ENCODE measurements at regions not wholly inside any gene's neighbourhood (a gene's known extent, or its start where the extent isn't known, plus 50 kb on each side); places are given as distances from the start of the nearest gene placed in this dataset.
A peak's percentile ranks its signal among the peaks of the same experiment; 100 is the strongest.
"Not testable (repeated sequence)": the region's sequence is repeated elsewhere in the genome, so short reads cannot be mapped to it uniquely, and the experiment has no call there.

- no peaks in the 10 kb centered on the region for H3K27me3 Mint-ChIP-seq (ENCODE audit: insufficient read depth, unreplicated experiment)
- intact Hi-C loops (cut with micrococcal nuclease): no loop called here
These were observed 110.5 kb upstream of the CLEC14A start for GRCh38 chr14:38366374-38366773.

GRCh38 chr14:38363217-38363616 lies 107.3 kb upstream of the CLEC14A start:
- ChIA-PET POLR2A (no interaction called here), CTCF (no interaction called here)
- H3K27me3 Mint-ChIP-seq (ENCODE audit: insufficient read depth, unreplicated experiment): no peaks in the 10 kb centered on the region
- no peak for DNase-seq (ENCODE audit: unreplicated experiment)
- no peak overlapping the region for H3K27ac Mint-ChIP-seq (ENCODE audit: low read depth, unreplicated experiment)
- H3K4me3 Mint-ChIP-seq (ENCODE audit: unreplicated experiment): no peak overlapping the region
- TF ChIP-seq CTCF (IDR thresholded peaks at IDR 0.05; ENCODE audit: unreplicated experiment): no peak
- peaks cover 7% of the 10 kb centered on the region for H3K9me3 Mint-ChIP-seq (ENCODE audit: unreplicated experiment)
- no TSS peak for BruUV-seq (replicated peaks)
- H3K36me3 Mint-ChIP-seq (ENCODE audit: insufficient read depth, unreplicated experiment): peaks cover 6% of the 10 kb centered on the region
- intact Hi-C loops (cut with micrococcal nuclease): no loop called here
- peaks cover 15% of the 10 kb centered on the region for H3K4me1 Mint-ChIP-seq (ENCODE audit: insufficient read depth, unreplicated experiment)

More at GRCh38 chr14:38366374-38366773, 110.5 kb upstream of the CLEC14A start:
- H3K4me1 Mint-ChIP-seq (ENCODE audit: insufficient read depth, unreplicated experiment): peaks cover 5% of the 10 kb centered on the region
- H3K27ac Mint-ChIP-seq (ENCODE audit: low read depth, unreplicated experiment): no peak overlapping the region
- ChIA-PET POLR2A (interaction anchor here (0.6 kb wide), 1 partner anchor 16 kb away, joined by 4 read pairs; no protein-coding TSS in a partner anchor), CTCF (interaction anchor here (1.0 kb wide), 1 partner anchor 51 kb away, joined by 4 read pairs; no protein-coding TSS in a partner anchor)
- no peak overlapping the region for H3K4me3 Mint-ChIP-seq (ENCODE audit: unreplicated experiment)
- TF ChIP-seq CTCF (IDR thresholded peaks at IDR 0.05; ENCODE audit: unreplicated experiment): no peak
- H3K9me3 Mint-ChIP-seq (ENCODE audit: unreplicated experiment): no peaks in the 10 kb centered on the region
- DNase-seq (ENCODE audit: unreplicated experiment): no peak
- H3K36me3 Mint-ChIP-seq (ENCODE audit: insufficient read depth, unreplicated experiment): peaks cover 6% of the 10 kb centered on the region
- BruUV-seq (replicated peaks): no TSS peak

- no TSS peak for BruUV-seq (replicated peaks)
- Mint-ChIP-seq H3K36me3 (ENCODE audit: insufficient read depth, unreplicated experiment) (peaks cover 6% of the 10 kb centered on the region), H3K27me3 (ENCODE audit: insufficient read depth, unreplicated experiment) (no peaks in the 10 kb centered on the region), H3K4me1 (ENCODE audit: insufficient read depth, unreplicated experiment) (peaks cover 20% of the 10 kb centered on the region), H3K9me3 (ENCODE audit: unreplicated experiment) (peaks cover 23% of the 10 kb centered on the region), H3K27ac (ENCODE audit: low read depth, unreplicated experiment) (peak overlapping the region; percentile 92), H3K4me3 (ENCODE audit: unreplicated experiment) (no peak overlapping the region)
- POLR2A ChIA-PET: interaction anchor here (0.7 to 1.3 kb wide), 3 partner anchors 10 to 126 kb away, joined by 3 read pairs; no protein-coding TSS in a partner anchor
- CTCF ChIA-PET: no interaction called here
- no peak for TF ChIP-seq CTCF (IDR thresholded peaks at IDR 0.05; ENCODE audit: unreplicated experiment)
- intact Hi-C loops (cut with micrococcal nuclease): no loop called here
- peak; percentile 66 for DNase-seq (ENCODE audit: unreplicated experiment)
These were observed 101.7 kb upstream of the CLEC14A start for GRCh38 chr14:38357557-38357956.

GRCh38 chr14:38355473-38355872 lies 99.6 kb upstream of the CLEC14A start:
- Mint-ChIP-seq H3K4me1 (ENCODE audit: insufficient read depth, unreplicated experiment) (peaks cover 12% of the 10 kb centered on the region), H3K9me3 (ENCODE audit: unreplicated experiment) (peaks cover 23% of the 10 kb centered on the region)
- H3K27me3 Mint-ChIP-seq (ENCODE audit: insufficient read depth, unreplicated experiment); H3K4me3 Mint-ChIP-seq (ENCODE audit: unreplicated experiment); H3K27ac Mint-ChIP-seq (ENCODE audit: low read depth, unreplicated experiment); DNase-seq (ENCODE audit: unreplicated experiment); BruUV-seq (replicated peaks); H3K36me3 Mint-ChIP-seq (ENCODE audit: insufficient read depth, unreplicated experiment); POLR2A ChIA-PET; CTCF ChIA-PET; intact Hi-C loops (cut with micrococcal nuclease): not testable (repeated sequence)

- no peak for DNase-seq (ENCODE audit: unreplicated experiment)
- CTCF ChIA-PET: no interaction called here
- no peak for TF ChIP-seq CTCF (IDR thresholded peaks at IDR 0.05; ENCODE audit: unreplicated experiment)
- Mint-ChIP-seq H3K9me3 (ENCODE audit: unreplicated experiment) (peaks cover 14% of the 10 kb centered on the region), H3K4me1 (ENCODE audit: insufficient read depth, unreplicated experiment) (no peaks in the 10 kb centered on the region), H3K36me3 (ENCODE audit: insufficient read depth, unreplicated experiment) (no peaks in the 10 kb centered on the region), H3K27ac (ENCODE audit: low read depth, unreplicated experiment) (no peak overlapping the region), H3K4me3 (ENCODE audit: unreplicated experiment) (no peak overlapping the region), H3K27me3 (ENCODE audit: insufficient read depth, unreplicated experiment) (no peaks in the 10 kb centered on the region)
- POLR2A ChIA-PET: interaction anchor here (0.6 kb wide), 1 partner anchor 572 kb away, joined by 3 read pairs; no protein-coding TSS in a partner anchor
- intact Hi-C loops (cut with micrococcal nuclease): no loop called here
- no TSS peak for BruUV-seq (replicated peaks)
These were observed 94.2 kb upstream of the CLEC14A start for GRCh38 chr14:38350102-38350501.

Data from MCF 10A (cell line).